NCI-H2029 (cell line): ENCODE measurements at regions not wholly inside any gene's neighbourhood (a gene's known extent, or its start where the extent isn't known, plus 50 kb on each side); places are given as distances from the start of the nearest gene placed in this dataset.

Experiments used
- DNase-seq: peaks from one replicate; lab custom pipeline; 2025; lab: John Stamatoyannopoulos, UW

GRCh38 chr2:238654479-238655197 lies 193.2 kb upstream of the TWIST2 start:
- DNase-seq = no peak

GRCh38 chr2:238655198-238655860 lies 192.6 kb upstream of the TWIST2 start:
- DNase-seq = no peak

- no peak for DNase-seq
These were observed 191.7 kb upstream of the TWIST2 start for GRCh38 chr2:238655974-238656722.

GRCh38 chr2:238657132-238658053 lies 190.5 kb upstream of the TWIST2 start:
- no peak for DNase-seq

GRCh38 chr2:238658054-238658407 lies 189.9 kb upstream of the TWIST2 start:
- no peak for DNase-seq

- no peak for DNase-seq
These were observed 189.1 kb upstream of the TWIST2 start for GRCh38 chr2:238658820-238659219.

- no peak for DNase-seq
These were observed 188.7 kb upstream of the TWIST2 start for GRCh38 chr2:238659231-238659630.

- no peak for DNase-seq
These were observed 184.3 kb upstream of the TWIST2 start for GRCh38 chr2:238663586-238663985.

GRCh38 chr2:238665919-238666318 lies 182.0 kb upstream of the TWIST2 start:
- no peak for DNase-seq

- DNase-seq = no peak
These were observed 181.3 kb upstream of the TWIST2 start for GRCh38 chr2:238666543-238666942.

GRCh38 chr2:238667008-238667407 lies 180.9 kb upstream of the TWIST2 start:
- no peak for DNase-seq

GRCh38 chr2:238667639-238668038 lies 180.2 kb upstream of the TWIST2 start:
- DNase-seq = no peak

- no peak for DNase-seq
These were observed 179.5 kb upstream of the TWIST2 start for GRCh38 chr2:238668426-238668825.

GRCh38 chr2:238669046-238669445 lies 178.8 kb upstream of the TWIST2 start:
- DNase-seq = no peak

GRCh38 chr2:238669581-238670080 lies 178.3 kb upstream of the TWIST2 start:
- DNase-seq = no peak

- DNase-seq = no peak
These were observed 177.7 kb upstream of the TWIST2 start for GRCh38 chr2:238670111-238670585.

- no peak for DNase-seq
These were observed 165.3 kb upstream of the TWIST2 start for GRCh38 chr2:238682536-238682935.

- DNase-seq = no peak
These were observed 163.2 kb upstream of the TWIST2 start for GRCh38 chr2:238684362-238685326.

- no peak for DNase-seq
These were observed 162.6 kb upstream of the TWIST2 start for GRCh38 chr2:238685327-238685709.

GRCh38 chr2:238685713-238686112 lies 162.2 kb upstream of the TWIST2 start:
- DNase-seq = no peak

GRCh38 chr2:238686223-238686622 lies 161.7 kb upstream of the TWIST2 start:
- no peak for DNase-seq
